Activated T-cell treated with anti-CD3 and anti-CD28 coated beads, Interleukin-2, amount 50 U/mL, for 48 hours (primary cell): ENCODE measurements at regions not wholly inside any gene's neighbourhood (a gene's known extent, or its start where the extent isn't known, plus 50 kb on each side); places are given as distances from the start of the nearest gene placed in this dataset.
"Not testable (repeated sequence)": the region's sequence is repeated elsewhere in the genome, so short reads cannot be mapped to it uniquely, and the experiment has no call there.

Experiments
- DNase-seq, 2 experiments: peaks; one replicate each; pipeline ENCODE4 v3.0.0-alpha.2; 2020

DNA sequence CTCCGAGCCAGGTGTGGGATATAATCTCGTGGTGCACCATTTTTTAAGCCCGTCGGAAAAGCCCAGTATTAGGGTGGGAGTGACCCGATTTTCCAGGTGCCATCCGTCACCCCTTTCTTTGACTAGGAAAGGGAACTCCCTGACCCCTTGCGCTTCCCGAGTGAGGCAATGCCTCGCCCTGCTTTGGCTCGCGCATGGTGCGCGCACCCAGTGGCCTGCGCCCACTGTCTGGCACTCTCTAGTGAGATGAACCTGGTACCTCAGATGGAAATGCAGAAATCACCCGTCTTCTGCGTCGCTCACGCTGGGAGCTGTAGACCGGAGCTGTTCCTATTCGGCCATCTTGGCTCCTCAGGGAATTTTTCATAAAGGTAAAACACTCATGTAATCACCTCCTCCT lies 63.9 kb downstream of the RWDD3 start:
- not testable (repeated sequence) for DNase-seq

DNA sequence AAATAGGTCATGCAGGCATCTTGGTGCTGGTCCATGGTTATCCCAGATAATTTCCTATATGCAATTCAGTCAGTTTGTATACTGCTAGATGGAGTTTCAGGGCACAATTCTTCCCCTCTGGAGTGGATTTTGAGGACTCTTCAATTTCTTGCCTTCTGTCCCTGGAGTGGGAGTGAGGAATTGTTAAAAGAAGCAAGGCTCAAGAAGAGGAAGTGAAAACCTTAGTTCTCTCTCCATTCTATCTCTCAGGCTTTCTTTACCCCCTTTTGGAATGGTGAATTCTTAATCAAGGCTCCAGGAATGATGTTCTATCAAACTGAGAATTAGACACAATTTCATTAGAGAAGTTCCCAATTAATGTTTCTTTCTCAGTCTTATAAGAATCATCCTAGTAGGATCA lies 67.1 kb downstream of the RWDD3 start:
- DNase-seq: no peak

DNA sequence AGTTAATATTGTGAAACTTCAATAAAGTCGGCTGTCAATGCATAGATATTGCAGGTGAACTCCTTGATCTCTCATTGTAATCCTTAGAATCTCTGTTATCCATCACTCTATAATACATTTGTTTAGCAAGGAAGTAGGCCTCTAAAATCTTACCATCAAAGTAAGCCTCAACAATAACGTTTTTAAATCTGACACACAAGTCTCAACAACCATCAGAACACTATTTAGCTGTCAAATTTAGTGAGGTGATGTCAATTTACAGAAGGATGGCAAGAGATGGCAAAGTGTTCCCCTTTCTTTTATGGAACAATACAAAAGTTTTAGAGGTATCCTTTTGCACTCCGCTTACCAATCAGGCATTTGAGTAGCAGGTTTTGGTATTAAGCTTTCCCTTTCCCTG lies 67.6 kb downstream of the RWDD3 start:
- DNase-seq: no peak

DNA sequence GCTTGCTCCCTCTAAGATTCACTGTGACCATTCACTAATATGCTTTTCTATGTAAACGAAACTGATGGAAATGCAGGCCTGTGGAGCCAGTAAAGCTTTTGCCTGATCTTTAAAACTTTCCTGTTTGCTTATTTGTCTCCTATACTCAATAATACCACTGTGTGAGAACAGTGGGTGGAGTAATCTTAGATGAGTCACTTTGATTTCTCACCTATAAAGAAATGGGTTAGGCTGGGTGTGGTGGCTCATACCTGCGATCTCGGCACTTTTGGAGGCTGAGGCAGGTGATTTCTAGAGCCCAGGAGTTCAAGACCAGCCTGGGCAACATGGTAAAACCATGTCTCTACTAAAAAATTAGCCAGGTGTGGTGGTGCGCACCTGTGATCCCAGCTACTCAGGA lies 70.8 kb downstream of the RWDD3 start:
- no peak for DNase-seq

DNA sequence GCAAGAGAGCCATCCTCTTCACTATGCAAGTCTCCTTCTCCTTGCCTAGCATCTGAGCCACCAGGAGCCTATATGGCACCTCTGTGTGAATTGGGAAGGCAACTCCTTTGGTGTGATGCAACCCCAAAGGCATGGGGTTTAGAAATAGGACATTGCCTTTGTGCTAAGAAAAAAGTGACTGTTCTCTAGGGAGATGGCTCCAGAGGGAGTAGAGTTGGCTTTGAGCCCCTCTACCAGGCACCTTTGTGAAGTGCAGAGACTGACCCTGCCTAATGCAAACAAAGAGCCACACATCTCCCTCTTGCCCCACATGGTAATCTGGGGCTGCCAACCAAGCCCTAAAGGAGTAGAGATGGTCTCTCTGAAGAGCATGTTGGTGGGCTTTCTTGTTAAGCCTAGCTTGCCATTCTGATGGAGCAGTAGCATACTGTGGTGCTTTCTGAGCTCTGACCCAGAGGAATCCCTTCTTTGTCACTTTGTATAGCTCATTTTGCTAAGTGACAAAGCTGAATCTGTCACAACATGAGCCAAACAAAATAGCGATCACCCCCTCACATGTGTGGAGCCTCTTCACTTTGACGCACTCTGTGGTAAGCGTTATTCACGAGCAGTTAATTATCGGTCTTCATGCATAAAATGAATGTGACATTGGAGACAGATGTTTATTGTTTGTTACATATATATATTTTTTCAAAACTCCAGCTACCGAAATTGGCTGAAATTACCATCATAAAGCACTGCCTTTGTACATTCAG lies 74.4 kb downstream of the RWDD3 start:
- no peak for DNase-seq

DNA sequence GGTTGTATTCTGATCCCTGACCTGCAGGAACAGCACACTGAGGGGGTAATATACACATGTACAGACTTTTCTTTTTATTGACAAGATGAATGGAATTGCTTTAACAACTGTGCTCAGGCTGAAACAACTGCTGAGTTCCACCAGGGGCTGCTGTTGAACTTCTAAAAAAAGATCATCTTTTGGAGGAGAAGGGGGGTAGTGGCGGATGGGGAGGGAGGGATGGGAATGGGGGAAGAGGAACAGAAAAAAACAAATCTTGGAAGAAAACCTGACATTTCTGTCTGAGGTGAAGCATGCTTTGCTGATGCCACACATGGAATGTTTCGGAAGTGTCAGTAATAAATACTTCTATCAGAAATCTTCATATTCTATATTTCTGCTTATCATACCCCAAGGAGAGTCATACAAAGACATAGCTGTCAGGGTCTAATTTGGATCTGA lies 75.0 kb downstream of the RWDD3 start:
- no peak for DNase-seq

DNA sequence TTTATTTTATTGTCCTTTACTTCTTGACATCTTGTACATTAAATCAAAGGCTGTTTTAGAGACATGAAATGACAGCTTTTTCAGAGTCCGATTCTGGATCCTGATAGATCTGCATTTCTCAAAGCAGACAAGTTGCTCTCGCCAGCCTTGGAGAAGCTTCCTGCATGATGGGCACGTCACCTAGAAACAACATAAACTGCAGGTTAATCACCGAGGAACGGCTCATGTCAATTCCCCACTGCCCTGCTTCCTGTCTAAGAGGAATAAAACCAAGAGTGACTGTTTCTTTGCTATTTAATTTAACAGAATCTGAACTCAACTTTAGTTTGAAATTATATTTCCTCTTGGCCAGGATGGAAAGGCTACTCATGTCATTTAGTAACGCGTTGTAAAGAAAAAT lies 77.0 kb downstream of the RWDD3 start:
- DNase-seq: no peak

DNA sequence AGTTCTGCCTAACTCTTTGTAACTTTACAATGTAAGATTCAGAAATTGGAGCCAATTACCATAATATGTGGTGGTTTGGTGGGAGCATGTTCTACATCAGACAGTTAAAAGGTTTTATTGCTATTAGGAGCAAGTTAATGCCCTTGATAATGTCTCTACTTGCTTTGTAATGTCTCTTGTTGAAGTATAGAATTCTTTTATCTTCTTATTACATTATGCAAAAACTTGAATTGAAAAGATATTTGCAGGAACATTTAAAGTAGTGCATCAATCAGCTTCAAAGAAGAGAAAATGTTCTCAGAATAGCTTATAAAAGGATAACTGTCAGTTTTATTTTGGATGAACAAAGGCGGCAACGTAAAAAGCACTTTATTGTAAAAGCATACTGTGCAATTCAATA lies 77.8 kb downstream of the RWDD3 start:
- no peak for DNase-seq

DNA sequence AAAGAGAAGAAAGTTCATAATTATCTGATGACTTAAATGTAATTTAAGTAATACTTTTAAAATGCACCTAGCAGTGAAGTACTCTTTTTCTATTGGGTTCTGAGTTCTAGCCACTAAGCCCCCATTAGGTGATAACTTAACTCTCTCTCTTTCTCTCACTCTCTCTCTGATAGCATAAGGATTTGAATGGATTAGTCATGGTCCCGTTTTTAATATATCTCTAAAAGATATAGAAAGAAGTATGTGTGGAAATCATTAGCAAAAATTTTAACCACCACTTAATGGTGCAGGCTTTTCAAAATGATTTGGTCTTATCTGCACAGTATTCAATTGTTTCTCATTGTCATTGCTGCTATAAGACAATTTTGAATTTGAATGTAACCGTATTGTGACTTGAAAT lies 78.2 kb downstream of the RWDD3 start:
- no peak for DNase-seq

DNA sequence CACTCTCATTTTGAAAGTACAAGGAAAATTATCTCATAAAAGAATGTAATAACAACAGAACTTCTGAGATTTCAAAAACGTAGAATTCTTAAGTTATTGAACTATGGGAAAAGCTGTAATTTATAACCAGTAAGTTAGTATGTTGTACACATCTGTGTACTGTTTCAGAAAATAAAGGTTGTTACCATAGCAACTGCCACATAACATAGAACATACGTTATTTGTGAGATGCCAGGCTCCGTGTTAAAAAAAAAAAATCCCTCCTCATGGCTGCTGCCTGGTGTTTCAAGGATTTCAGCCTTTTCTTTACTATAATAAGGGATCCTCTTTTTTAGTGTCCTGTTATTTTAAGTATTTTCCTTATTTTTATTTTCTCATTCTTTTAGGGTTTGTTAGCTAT lies 79.5 kb downstream of the RWDD3 start:
- DNase-seq: no peak

DNA sequence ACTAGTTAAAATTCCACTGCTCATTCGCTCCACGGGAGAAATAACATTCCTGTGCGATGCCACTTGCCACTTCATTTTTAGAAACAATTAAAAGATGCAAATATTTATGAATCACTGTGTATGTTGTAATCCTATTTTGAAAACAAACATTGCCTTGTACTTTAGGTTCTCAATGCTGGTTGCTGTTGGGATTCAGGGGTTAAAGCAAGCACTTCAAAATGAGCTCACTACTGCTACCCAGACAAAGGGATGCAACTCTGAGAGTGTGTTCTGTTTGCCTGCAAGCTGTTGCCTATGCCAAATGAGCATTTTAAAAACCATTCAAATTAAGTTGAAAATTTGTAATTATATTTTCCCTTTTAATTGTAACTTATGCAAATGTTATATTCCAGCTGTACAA lies 87.5 kb downstream of the RWDD3 start:
- DNase-seq: no peak

DNA sequence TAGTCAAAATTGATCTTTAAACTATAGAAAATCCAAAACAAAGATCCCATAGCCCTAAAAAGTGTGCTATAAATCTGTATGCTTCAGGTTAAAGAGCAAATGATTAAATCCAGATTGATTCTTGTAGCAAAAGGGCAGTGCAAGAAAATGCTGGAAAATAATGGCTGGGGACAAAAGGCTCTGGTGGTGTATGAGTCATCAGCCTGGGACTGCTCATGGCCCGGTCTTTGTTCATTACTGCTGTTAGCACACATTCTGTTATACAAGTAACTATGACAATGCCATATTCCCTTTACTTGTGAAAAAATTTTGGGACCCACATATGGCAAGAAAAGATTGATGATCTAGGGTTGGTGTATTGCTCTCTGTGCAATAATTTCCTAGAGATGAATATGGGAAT lies 89.1 kb downstream of the RWDD3 start:
- DNase-seq: no peak

DNA sequence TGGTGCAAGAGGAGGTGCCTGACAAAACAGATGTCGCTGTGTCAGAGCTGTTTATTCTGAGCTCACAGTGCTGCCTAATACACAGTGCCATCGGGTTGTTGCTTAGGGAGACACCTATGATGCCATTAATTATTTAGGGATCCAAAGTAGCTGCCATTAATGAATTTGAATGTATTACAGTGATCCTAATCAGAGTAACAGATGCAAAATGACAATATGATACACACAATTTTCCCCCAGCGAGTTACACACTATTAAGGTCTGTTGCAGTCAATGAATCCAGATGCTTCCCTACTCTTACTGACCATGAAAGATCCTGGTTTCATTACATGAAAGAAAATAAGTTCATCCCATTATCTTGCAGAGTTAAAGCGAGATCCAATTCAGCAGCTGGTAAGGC lies 91.3 kb downstream of the RWDD3 start:
- no peak for DNase-seq

DNA sequence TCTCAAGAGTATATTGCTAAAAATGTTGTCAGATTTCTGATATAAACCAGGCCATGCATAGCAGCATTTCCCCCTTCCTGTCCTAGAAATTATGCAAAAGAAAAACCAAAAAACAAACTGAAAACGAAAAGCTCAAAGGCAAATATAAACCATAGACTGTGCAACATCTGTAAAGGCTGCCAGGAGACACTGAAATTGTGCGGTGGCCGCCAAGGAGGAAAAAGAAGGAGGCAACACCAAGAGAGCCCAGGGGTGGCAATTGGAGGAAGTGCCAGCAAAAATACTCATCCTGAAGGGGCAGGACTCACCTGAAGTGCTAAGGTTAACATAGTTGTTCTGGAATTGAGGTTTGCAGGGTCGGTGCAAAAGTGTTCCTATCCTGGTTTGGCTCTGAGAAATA lies 92.0 kb downstream of the RWDD3 start:
- no peak for DNase-seq

DNA sequence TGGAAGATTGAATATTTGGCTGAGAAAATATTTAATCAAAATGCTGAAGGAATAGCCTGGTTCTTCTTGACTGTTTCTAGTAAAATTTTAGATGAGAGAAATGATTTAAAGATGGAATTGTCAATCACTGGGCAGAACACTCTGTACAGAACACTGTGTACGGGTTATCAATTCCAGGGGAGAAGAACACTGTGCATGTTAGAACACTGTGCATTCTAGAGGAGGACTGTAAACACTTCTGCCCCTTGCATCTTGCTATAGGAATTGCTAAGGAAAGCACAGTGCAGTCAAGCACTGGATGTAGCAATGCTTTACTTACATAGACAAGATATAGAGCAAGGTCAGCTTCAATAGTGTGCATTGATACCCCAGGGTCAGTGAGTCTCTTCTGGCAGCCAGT lies 98.7 kb downstream of the RWDD3 start:
- no peak for DNase-seq

DNA sequence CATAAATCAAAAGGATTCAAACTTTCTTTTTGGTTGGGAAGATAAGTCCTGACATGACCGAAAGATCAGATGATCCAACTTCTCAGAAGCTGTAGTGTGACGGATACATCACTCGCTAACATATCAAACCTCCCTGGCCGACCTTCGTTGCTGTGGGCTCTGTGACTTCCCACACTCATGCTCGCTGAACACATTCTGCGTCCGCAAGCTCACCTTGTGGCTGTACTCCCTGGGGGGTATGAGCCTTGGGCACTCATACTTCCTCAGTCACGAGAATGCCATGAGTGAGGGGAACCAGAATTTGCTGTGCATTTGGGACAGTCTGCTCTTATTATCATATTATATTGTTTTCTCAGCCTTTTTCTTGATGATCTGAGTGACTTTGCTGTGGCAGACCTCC lies 105.4 kb downstream of the RWDD3 start:
- no peak for DNase-seq

DNA sequence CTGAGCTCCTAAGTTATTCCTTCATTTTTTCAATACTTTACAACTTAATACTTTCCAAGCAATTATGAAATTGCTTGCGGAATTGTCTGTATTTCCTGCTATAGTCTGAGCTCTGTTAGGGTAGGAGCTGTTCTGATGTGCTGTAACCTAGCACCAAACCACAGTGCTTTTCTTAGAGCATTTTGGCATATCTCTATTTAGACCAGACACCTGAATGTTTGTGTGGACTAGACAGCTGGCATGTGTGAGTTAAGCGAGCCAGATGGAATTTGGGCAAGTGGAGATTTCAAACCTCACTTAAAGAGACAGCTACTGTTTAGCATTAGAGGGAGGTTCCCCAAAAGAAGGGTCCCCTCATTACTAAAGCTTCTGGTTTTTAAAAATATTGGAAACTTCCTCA lies 106.1 kb downstream of the RWDD3 start:
- no peak for DNase-seq

DNA sequence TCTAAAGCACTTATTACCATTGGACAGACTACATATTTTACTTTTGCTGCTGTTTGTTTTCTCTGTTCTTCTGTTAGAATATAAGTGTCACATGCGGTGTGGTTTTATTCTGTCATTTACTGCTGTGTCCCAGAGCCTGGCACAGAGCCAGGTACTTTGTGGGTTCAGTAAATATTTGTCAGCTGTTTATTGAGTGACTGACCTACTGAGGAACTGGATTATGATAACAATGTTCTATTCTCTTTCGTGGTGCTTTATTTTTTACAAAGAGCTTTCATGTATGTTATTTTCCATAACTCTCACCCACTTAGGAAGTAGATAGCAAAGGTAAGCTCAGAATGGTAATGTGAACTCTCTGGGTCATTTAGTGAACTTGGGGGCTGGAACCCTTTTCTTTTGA lies 118.8 kb downstream of the RWDD3 start:
- no peak for DNase-seq

DNA sequence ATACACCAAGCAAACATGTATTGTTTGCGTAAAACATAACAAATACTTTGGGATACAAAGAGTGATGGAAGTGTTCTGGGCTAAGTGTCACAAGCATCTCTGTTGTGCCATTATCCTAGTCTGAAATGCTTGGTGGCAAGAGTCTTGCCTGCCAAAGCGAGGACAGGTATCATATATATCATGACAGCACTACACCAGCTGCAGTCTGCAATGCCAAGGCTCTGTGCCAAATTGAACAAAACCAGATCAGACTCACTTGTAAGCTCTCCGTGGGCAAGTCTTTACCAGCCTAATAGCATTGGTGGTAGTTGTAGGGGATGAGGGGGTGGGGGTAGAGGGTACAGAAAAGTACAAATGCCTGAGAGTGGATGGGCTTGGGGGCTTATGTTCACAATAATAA lies 119.2 kb downstream of the RWDD3 start:
- no peak for DNase-seq

DNA sequence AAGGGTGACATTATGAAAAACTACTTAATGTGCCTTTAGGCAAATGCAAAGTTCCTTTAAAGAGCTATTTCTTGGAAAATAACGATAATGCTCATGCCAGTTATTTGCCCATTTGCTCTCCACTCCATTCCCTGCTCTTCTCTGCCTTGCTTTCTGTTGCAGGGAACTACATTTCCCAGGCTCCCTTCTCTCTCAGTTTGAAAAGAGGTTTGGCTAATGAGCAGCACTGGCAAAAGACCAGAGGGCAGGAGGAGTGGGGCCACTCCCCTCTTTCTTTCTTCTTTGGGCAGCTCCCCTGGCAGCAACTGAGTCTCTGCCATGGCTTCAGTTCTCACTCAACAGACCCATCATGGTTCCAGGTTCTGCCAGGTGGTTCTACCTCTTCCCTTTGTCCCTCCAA lies 130.5 kb downstream of the RWDD3 start:
- DNase-seq: no peak

DNA sequence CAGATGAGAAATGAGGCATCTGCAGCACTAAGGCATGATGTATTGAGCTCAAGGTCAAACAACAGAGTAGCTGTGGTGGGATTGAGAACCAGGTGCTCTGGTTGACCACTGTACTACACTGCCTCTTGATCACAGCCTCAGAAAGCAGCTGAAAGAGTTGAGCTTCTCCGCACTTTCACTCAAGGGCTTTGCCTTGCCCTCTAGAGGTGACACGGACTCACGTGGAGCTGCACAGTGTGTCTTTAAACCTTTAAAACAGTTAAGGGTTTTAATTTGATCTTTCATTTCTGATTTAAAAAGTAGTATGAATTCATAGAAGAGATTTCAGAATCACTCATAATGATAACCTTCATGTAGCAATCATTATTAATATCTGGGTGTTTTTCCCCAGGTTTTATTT lies 132.5 kb downstream of the RWDD3 start:
- DNase-seq: no peak

DNA sequence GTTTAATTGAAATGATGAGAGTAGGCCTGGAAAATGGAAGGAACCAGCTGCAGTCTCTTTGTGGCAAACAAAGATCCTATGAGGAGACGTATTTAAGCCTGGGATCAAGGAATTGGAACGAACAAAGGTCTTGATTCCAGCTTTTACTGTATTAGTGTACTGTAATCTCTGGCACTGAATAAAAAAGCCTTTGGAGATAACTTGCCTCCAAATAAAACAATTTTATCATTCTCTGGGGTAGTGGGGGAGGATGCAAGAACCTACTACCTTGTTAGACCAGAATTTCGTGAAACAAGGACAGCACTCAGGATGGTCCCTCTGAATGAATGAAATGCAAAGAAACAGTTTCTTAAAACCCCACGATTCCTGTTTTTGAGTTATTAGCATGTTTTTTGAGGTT lies 134.2 kb downstream of the RWDD3 start:
- no peak for DNase-seq

DNA sequence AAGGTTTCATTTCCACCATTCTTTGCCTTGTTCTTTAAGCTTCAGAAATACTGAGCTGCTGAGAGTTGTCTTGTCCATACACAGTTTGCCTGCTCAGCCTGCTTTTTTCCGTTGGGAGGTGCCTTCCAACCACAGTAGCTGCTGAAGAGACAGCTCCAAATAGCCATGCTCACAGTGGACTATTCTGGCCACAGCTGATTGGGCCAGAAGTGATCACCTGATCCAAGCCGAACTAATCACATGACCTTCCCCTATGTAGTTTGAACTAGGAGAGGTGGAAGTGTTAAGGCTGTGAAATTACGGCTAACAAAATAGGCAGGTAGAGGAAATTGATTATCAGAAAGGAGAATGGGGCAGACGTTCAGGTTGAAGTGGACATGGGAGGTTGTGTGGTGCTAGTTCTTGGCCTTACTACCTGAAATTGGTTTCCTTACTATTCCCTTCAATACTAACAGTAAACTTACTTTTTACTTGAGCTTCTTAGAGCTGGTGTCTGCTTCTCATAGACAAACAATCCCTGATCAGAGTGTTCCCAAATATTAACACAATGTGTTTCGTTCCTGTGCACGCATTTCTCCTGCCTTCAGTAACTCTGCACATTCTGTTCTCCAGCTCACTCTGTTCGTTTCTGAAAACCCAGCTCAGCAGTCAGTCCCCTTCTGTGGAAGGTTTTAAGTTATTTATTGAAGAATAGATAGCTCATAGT lies 136.1 kb downstream of the RWDD3 start:
- no peak for DNase-seq

DNA sequence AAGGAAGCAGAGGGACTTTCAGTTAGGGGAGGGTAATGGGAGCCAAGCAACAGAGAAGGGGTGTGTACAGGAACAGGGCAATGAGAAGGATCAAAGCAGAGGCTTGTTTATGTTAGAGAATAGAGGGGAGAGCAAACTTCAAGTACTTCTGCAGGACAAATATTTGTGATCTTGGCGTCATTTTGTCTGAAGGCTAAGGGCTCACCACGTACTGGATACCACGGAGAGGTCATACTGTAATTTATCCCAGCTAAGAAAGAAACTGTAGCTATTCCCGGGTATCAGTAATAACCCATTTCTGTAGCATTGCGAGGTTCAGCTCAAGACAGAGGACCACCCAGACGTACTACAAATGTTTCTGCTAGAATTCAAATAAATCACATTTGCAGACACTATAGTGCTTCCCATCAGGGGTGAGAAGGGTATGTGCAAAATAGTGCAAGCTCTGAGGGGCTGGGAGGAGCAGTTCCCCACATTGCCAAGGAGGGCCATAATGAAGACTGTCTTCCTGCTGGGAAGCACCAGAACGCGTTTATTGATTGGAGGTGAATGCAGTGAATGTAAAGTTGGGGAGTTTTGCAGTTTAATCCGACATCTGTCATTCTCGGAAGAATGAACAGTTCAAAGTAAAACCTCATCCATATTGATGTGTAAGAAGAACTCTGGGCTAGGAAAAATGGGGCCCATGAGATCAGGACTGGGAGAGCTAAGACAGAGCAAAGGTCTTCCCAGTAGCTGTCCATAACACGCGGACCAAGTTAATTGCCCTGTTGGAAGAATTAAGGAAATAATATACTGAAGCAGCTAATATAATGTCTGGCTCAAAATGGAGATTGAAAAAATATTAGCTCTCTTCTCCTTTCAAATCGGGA lies 136.9 kb downstream of the RWDD3 start:
- DNase-seq: no peak
